Right lobe of liver (tissue), 6 donors: ENCODE measurements at regions not wholly inside any gene's neighbourhood (a gene's known extent, or its start where the extent isn't known, plus 50 kb on each side); places are given as distances from the start of the nearest gene placed in this dataset.

Experiments
- ATAC-seq, 4 donors: fragments of 200-7000 bp; cut with Tn5 transposase; one replicate each; pipeline ENCODE4 v1.9.1; 2020; ENCODE audit warnings: mild to moderate bottlenecking in 4 of 4, moderate library complexity in 4 of 4
- DNase-seq, 3 donors: peaks; one replicate each; pipeline ENCODE4 v3.0.0-alpha.2; 2020
- H3K27ac ChIP-seq, 3 donors: fragments of 200-600 bp; one replicate each; pipeline ENCODE4 v1.8.0; 2022
- H3K27me3 ChIP-seq, 2 donors: fragments of 200-600 bp; one replicate each; pipeline ENCODE4 v1.8.0; 2022
- H3K36me3 ChIP-seq, 4 donors: fragments of 200-600 bp; sonication (generic) in 1 of 4; one replicate each; pipeline versions ENCODE4 v1.5.1 to v1.8.0; 2017 to 2022; ENCODE audit warnings: control low read depth in 1 of 4
- H3K4me1 ChIP-seq, 4 donors: fragments of 200-600 bp; sonication (generic) in 1 of 4; one replicate each; pipeline versions ENCODE4 v1.5.1 to v1.8.0; 2017 to 2022; ENCODE audit warnings: control low read depth in 1 of 4
- H3K4me3 ChIP-seq, 3 donors: fragments of 200-600 bp; one replicate each; pipeline ENCODE4 v1.8.0; 2022
- H3K9me3 ChIP-seq, 4 donors: fragments of 200-600 bp; sonication (generic) in 1 of 4; one replicate each; pipeline versions ENCODE4 v1.5.1 to v1.8.0; 2017 to 2022; ENCODE audit warnings: control low read depth in 1 of 4
- CTCF ChIP-seq, 4 donors: fragments of 200-600 bp in 3 of 4; fragments of 450-650 bp in 1 of 4; IDR thresholded peaks; one replicate each; pipeline versions ENCODE4 v1.5.1 to v1.8.0; 2016 to 2022; ENCODE audit warnings: antibody characterized with exemption in 4 of 4, mild to moderate bottlenecking in 2 of 4
- POLR2A ChIP-seq: fragments of 450-650 bp; IDR thresholded peaks from one replicate; pipeline ENCODE4 v1.6.1; 2017; ENCODE audit warnings: antibody characterized with exemption, mild to moderate bottlenecking
- WGBS: methylation state at CpG from one replicate; pipeline ENCODE4 v1.1.6; 2018; ENCODE audit warnings: low coverage, low lambda C conversion rate; ENCODE audit not compliant: insufficient coverage; ENCODE audit errors: missing lambda C conversion rate; 5-methylcytosine and 5-hydroxymethylcytosine counted together
- intact Hi-C, 2 donors: fragments of 100-400 bp; cut with DNase I; formaldehyde crosslinking; loops; one replicate each; pipeline versions ENCODE4 v1.11.2 to v1.14.1; 2022
- donor health status: DM: no; HTN: yes; CAD: no.
- donor health status: DM: no; HTN: no; CAD: no.
- donor health status: DM: no; HTN: no; CAD: no.
- donor health status: DM: no; HTN: yes; CAD: no.
- donor health status: DM: no; HTN: yes; CAD: no.

GRCh38 chr1:43108080-43108479 is 64.0 kb downstream of the EBNA1BP2 start:
- H3K4me1 ChIP-seq, result no peaks in the 10 kb centered on the region
- H3K36me3 ChIP-seq, result no peaks in the 10 kb centered on the region
- intact Hi-C loops, result no loop called here
- ATAC-seq (no peak), DNase-seq (no peak)
- TF ChIP-seq CTCF (IDR thresholded peaks at IDR 0.05) (no peak), POLR2A (no peak)
- H3K4me3 ChIP-seq, result no peak overlapping the region
- no peak overlapping the region for H3K27ac ChIP-seq
- WGBS, result 81% methylated on average over 3 of the region's 3 CpGs
- peaks cover 0 to 2% (median 0%) of the 10 kb centered on the region in 4 donors for H3K9me3 ChIP-seq
- H3K27me3 ChIP-seq, result no peaks in the 10 kb centered on the region

- TF ChIP-seq CTCF (IDR thresholded peaks at IDR 0.05) (no peak), POLR2A (no peak)
- no CpG with 5 or more reads among the region's 19 CpGs for WGBS
- H3K27me3 ChIP-seq, result no peaks in the 10 kb centered on the region
- no peak overlapping the region for H3K27ac ChIP-seq
- H3K36me3 ChIP-seq, result no peaks in the 10 kb centered on the region
- intact Hi-C loops, result no loop called here
- peaks cover 0 to 2% (median 0%) of the 10 kb centered on the region in 4 donors for H3K9me3 ChIP-seq
- H3K4me1 ChIP-seq, result no peaks in the 10 kb centered on the region
- no peak overlapping the region for H3K4me3 ChIP-seq
- no peak for ATAC-seq
- DNase-seq, result no peak
Observed at GRCh38 chr1:43107664-43108063, 64.4 kb downstream of the EBNA1BP2 start.

GRCh38 chr1:43104027-43104763 is 67.9 kb downstream of the EBNA1BP2 start:
- WGBS, result 75% methylated on average over 3 of the region's 3 CpGs
- ATAC-seq (no peak), DNase-seq (no peak)
- no peak for TF ChIP-seq CTCF (IDR thresholded peaks at IDR 0.05)
- no peak for TF ChIP-seq POLR2A
- no peak overlapping the region for H3K27ac ChIP-seq
- no peak overlapping the region for H3K4me3 ChIP-seq
- no peaks in the 10 kb centered on the region for H3K36me3 ChIP-seq
- intact Hi-C loops, result no loop called here
- no peaks in the 10 kb centered on the region for H3K27me3 ChIP-seq
- H3K9me3 ChIP-seq, result peaks cover 0 to 2% (median 0%) of the 10 kb centered on the region in 4 donors
- no peaks in the 10 kb centered on the region for H3K4me1 ChIP-seq

GRCh38 chr1:43101061-43101460 is 71.0 kb downstream of the EBNA1BP2 start:
- no peak for DNase-seq
- no peak overlapping the region for H3K27ac ChIP-seq
- ATAC-seq, result no peak
- no peak for TF ChIP-seq CTCF (IDR thresholded peaks at IDR 0.05)
- H3K9me3 ChIP-seq, result peaks cover 0 to 2% (median 0%) of the 10 kb centered on the region in 4 donors
- H3K4me1 ChIP-seq, result no peaks in the 10 kb centered on the region
- intact Hi-C loops, result no loop called here
- no peaks in the 10 kb centered on the region for H3K36me3 ChIP-seq
- H3K4me3 ChIP-seq, result no peak overlapping the region
- H3K27me3 ChIP-seq, result no peaks in the 10 kb centered on the region
- 70% methylated on average over 2 of the region's 2 CpGs for WGBS
